ENCODE measurements at regions not wholly inside any gene's neighbourhood (a gene's known extent, or its start where the extent isn't known, plus 50 kb on each side); places are given as distances from the start of the nearest gene placed in this dataset.

DNA sequence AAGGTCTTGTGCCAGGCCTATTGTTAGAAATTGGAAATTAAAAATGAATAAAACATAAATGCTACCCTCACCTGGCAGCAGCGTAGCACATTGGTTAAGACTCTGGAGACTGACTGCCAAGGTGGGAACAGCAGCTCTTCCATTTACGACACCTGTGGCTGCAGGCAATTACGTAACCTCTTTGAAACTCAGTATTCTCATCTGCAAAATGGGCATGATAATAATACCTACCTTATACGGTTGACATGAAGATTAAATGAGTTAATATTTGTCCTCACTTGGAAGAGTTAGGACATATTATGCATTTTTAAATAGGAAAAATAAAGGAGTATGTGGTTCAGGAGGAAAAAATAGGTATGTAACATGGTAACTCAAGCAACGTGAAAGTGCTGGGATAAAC lies 279.3 kb upstream of the NCKAP5 start:
- no peak for TF ChIP-seq CTCF (IDR thresholded peaks at IDR 0.05)

- no peak for TF ChIP-seq CTCF (IDR thresholded peaks at IDR 0.05)
These were observed 279.9 kb upstream of the NCKAP5 start for GRCh38 chr2:133848111-133848649.

DNA sequence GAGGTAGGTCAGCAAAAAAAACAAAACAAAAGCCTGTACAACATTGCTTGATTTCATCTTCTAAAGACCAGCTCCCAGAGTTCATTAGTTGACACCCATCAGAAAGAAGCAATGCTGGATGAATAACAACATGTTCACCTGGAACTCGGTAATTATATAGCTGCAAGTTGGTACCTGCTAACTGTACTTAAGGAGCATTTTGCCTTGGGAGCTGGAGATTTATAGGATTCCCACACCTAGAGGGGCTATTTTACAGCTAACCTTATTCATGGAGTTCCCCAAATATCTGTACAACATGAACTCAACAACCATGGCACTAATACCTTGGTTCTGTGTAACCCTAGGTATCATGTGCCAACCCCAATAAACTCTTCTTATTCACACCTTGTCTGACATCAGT lies 281.1 kb upstream of the NCKAP5 start:
- no peak for TF ChIP-seq CTCF (IDR thresholded peaks at IDR 0.05)

DNA sequence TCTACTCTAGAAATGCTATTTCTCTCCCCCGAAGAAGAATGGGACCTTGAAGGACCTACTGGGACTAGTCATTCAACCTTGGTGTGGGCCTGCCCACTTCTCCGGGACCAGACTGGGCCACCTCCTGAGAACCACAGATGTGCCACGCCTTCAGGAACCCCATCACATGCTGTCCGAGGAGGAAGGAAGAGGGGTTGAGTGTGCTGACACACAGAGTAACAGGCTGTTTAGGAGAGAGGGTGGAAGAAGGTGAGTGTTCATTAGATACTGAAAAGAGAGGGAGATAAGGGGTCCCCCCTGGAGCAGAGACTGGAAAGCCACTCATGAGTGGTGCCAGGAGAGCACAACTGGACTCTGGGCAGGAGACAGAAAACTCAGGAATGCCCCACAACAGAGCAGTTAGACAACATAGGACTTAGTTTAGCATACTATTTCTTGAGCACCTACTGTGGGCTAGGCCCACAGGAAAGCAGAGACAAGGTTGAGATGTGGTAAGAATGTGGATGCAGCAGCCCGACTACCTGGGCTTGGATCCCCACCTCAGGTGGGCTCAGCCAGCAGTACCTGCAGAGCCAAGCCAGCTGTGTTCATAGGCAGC lies 286.4 kb upstream of the NCKAP5 start:
- TF ChIP-seq CTCF (IDR thresholded peaks at IDR 0.05): no peak

GRCh38 chr2:133855526-133855925 lies 287.3 kb upstream of the NCKAP5 start:
- no peak for TF ChIP-seq CTCF (IDR thresholded peaks at IDR 0.05)

DNA sequence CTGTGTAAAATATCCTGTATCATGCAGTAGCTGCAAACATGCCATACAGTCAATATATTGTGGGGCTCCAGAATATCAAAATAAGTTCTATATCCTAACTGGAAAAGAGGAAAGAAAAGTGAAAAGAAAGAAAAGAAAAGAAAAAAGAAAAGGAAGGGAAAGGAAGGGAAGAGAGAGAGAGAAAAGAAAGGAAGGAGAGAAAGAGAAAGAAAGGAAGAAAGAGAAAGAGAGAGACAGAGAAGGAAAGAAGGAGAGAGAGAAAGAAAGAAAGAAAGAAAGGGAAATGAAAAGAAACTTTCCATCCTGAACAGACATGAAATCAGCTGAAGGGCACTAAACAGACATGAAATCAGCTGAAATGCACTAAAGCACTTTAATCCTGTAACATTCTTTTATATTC lies 288.4 kb upstream of the NCKAP5 start:
- no peak for TF ChIP-seq CTCF (IDR thresholded peaks at IDR 0.05)

GRCh38 chr2:133859578-133859977 lies 291.3 kb upstream of the NCKAP5 start:
- TF ChIP-seq CTCF (IDR thresholded peaks at IDR 0.05): no peak
